ENCODE measurements at regions not wholly inside any gene's neighbourhood (a gene's known extent, or its start where the extent isn't known, plus 50 kb on each side); places are given as distances from the start of the nearest gene placed in this dataset.
"Not testable (repeated sequence)": the region's sequence is repeated elsewhere in the genome, so short reads cannot be mapped to it uniquely, and the experiment has no call there.

- no peaks in the 10 kb centered on the region for H3K27me3 ChIP-seq
- H3K36me3 ChIP-seq = no peaks in the 10 kb centered on the region
- no peaks in the 10 kb centered on the region for H3K9me3 ChIP-seq
- WGBS, 2 donors = 76 to 79% methylated on average over 2 of the region's 2 CpGs
- DNase-seq (ENCODE audit: low spot score in 2 of 2) = no peak
- H3K27ac ChIP-seq = peak overlapping the region in 1 of 4 donors; percentile 65
- no peak overlapping the region for H3K4me3 ChIP-seq
- TF ChIP-seq CTCF (IDR thresholded peaks at IDR 0.05) (no peak), POLR2A (IDR thresholded peaks at IDR 0.05) (no peak), EP300 (IDR thresholded peaks at IDR 0.05) (no peak)
- H3K4me1 ChIP-seq = peaks cover 0 to 6% (median 0%) of the 10 kb centered on the region in 4 donors
Observed at GRCh38 chr6:150752409-150752808, 113.1 kb upstream of the MTHFD1L start.

- Histone ChIP-seq H3K9me3 (no peaks in the 10 kb centered on the region), H3K4me3 (peak overlapping the region in 2 of 4 donors; percentile 18 to 19), H3K36me3 (no peaks in the 10 kb centered on the region), H3K27ac (peak overlapping the region in 3 of 4 donors; percentile 54 to 70 (median 65)), H3K27me3 (no peaks in the 10 kb centered on the region), H3K4me1 (peaks cover 0 to 6% (median 0%) of the 10 kb centered on the region in 4 donors)
- TF ChIP-seq POLR2A (IDR thresholded peaks at IDR 0.05) (no peak), EP300 (IDR thresholded peaks at IDR 0.05) (no peak), CTCF (IDR thresholded peaks at IDR 0.05) (no peak)
- no peak for DNase-seq (ENCODE audit: low spot score in 2 of 2)
- 32 to 33% methylated on average over 14 of the region's 14 CpGs for WGBS, 2 donors
Observed at GRCh38 chr6:150753371-150754064, 112.0 kb upstream of the MTHFD1L start.

DNA sequence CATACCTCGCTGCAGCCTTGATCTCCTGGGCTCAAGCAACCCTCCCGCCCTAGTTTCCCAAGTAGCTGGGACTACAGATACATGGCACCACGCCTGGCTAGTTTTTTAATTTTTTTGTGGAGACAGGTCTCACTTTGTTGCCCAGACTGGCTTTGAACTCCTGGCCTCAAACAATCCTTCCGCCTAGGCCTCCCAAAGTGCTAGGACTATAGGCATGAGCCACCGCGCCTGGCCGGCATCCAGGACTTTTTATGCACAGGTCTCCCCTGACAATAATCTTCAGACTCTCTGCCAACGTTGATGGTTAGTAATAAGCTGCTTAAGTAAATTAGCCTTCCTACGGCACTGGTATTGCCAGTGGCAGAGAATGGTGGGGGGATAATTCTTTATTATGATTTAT is 110.5 kb upstream of the MTHFD1L start:
- Histone ChIP-seq H3K27ac (no peak overlapping the region), H3K27me3 (no peaks in the 10 kb centered on the region), H3K4me3 (no peak overlapping the region), H3K4me1 (peaks cover 0 to 6% (median 0%) of the 10 kb centered on the region in 4 donors), H3K9me3 (no peaks in the 10 kb centered on the region), H3K36me3 (no peaks in the 10 kb centered on the region)
- TF ChIP-seq EP300 (IDR thresholded peaks at IDR 0.05) = no peak
- TF ChIP-seq POLR2A (IDR thresholded peaks at IDR 0.05) = no peak
- no peak for DNase-seq (ENCODE audit: low spot score in 2 of 2)
- WGBS, 2 donors = 78 to 80% methylated on average over 9 of the region's 9 CpGs

DNA sequence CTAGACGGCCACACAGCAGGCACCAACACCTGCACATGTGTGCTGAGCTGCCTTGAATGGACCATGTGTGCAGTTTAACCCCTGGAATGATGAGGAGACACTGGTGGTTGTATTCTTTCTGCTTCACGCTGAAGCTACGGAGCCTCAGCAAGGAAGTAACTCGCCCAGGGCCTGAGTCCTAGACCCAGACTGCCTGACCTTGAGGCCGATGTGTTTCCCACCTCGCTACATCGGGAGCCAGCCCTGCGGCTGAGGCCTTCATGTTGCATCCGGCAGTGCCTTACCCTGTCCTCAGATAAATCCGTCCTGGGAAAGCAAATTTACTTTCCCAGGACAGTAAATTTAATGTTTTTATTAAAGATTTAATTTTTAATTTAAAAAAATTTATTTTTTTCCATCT is 110.0 kb upstream of the MTHFD1L start:
- WGBS, 2 donors = 80 to 81% methylated on average over 10 of the region's 10 CpGs
- Histone ChIP-seq H3K27ac (no peak overlapping the region), H3K27me3 (no peaks in the 10 kb centered on the region), H3K36me3 (no peaks in the 10 kb centered on the region), H3K9me3 (no peaks in the 10 kb centered on the region), H3K4me3 (no peak overlapping the region), H3K4me1 (peaks cover 0 to 6% (median 0%) of the 10 kb centered on the region in 4 donors)
- TF ChIP-seq CTCF (IDR thresholded peaks at IDR 0.05) (no peak), EP300 (IDR thresholded peaks at IDR 0.05) (no peak), POLR2A (IDR thresholded peaks at IDR 0.05) (no peak)
- no peak for DNase-seq (ENCODE audit: low spot score in 2 of 2)

- no peak overlapping the region for H3K27ac ChIP-seq
- no peak for DNase-seq (ENCODE audit: low spot score in 2 of 2)
- H3K4me3 ChIP-seq = no peak overlapping the region
- WGBS, 2 donors = 66 to 69% methylated on average over 7 of the region's 7 CpGs
- peaks cover 0 to 6% (median 0%) of the 10 kb centered on the region in 4 donors for H3K4me1 ChIP-seq
- no peaks in the 10 kb centered on the region for H3K36me3 ChIP-seq
- H3K27me3 ChIP-seq = no peaks in the 10 kb centered on the region
- H3K9me3 ChIP-seq = no peaks in the 10 kb centered on the region
- no peak for TF ChIP-seq EP300 (IDR thresholded peaks at IDR 0.05)
- TF ChIP-seq CTCF (IDR thresholded peaks at IDR 0.05) = no peak
- TF ChIP-seq POLR2A (IDR thresholded peaks at IDR 0.05) = no peak
Observed at GRCh38 chr6:150756173-150756572, 109.3 kb upstream of the MTHFD1L start.

DNA sequence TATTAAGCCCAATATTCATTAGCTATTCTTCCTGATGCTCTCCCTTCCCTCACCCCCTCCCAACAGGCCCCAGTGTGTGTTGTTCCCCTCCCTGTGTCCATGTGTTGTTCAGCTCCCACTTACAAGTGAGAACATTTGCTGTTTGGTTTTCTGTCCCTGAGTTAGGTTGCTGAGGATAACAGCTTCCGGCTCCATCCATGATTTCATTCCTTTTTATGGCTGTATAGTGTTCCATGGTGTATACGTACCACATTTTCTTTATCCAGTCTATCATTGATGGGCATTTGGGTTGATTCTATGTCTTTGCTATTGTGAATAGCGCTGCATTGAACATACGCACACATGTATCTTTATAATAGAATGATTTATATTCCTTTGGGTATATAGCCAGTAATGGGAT is 107.7 kb upstream of the MTHFD1L start:
- not testable (repeated sequence) for DNase-seq (ENCODE audit: low spot score in 2 of 2); H3K9me3 ChIP-seq; H3K27ac ChIP-seq; H3K4me3 ChIP-seq; H3K36me3 ChIP-seq; H3K4me1 ChIP-seq; H3K27me3 ChIP-seq
- WGBS, 2 donors = 84 to 97% methylated on average over 4 of the region's 4 CpGs
